HCT116 (cell line): ENCODE measurements at regions not wholly inside any gene's neighbourhood (a gene's known extent, or its start where the extent isn't known, plus 50 kb on each side); places are given as distances from the start of the nearest gene placed in this dataset.

Experiments used
- ATAC-seq: fragments of 200-7000 bp; cut with Tn5 transposase; 2 replicates; pipeline ENCODE4 v1.9.1; 2020; ENCODE audit warnings: mild to moderate bottlenecking, moderate library complexity
- BruUV-seq: library from RNA; stranded (reverse); fragments of 400-500 nt; replicated peaks from 2 replicates; lab custom pipeline; 2021; lab: Mats Ljungman, UMichigan
- CTCF ChIA-PET: fragments of 300-600 bp; sonication (Branson Sonifier 250); formaldehyde crosslinking; loops from one replicate; lab custom pipeline; 2021; ENCODE audit warnings: antibody characterized with exemption; lab: Charles Lee
- POLR2A ChIA-PET: fragments of 300-600, 350-600 bp; sonication (Branson Sonifier 250); formaldehyde crosslinking; loops from one replicate; lab custom pipeline; 2021; ENCODE audit warnings: antibody characterized with exemption; lab: Charles Lee
- RAD21 ChIA-PET, 2 experiments: fragments of 300-600 bp; sonication (Branson Sonifier 250); formaldehyde crosslinking; loops; one replicate each; lab custom pipeline; 2023; ENCODE audit warnings: low total read pairs in 2 of 2; ENCODE audit not compliant: uncharacterized antibody in 2 of 2, unreplicated experiment in 2 of 2, low non-redundant PET in 1 of 2; lab: Charles Lee
- DNase-seq: peaks from one replicate; pipeline ENCODE4 v3.0.0-alpha.2; 2010; ENCODE audit warnings: low read depth, low spot score
- H2AFZ ChIP-seq: fragments of 200-600 bp; shearing (Covaris generic), sonication (generic); 2 replicates; pipeline ENCODE4 v1.6.1; 2017; ENCODE audit warnings: low read depth, mixed run types, mixed read lengths, antibody characterized with exemption, low read length; ENCODE audit not compliant: poor library complexity, severe bottlenecking
- H3K27ac ChIP-seq: 2 replicates; pipeline ENCODE4 v1.5.1; 2012; ENCODE audit warnings: low read depth, low read length
- H3K27me3 ChIP-seq: fragments of 200-600 bp; sonication (generic); 2 replicates; pipeline ENCODE4 v1.6.1; 2016; ENCODE audit warnings: mixed run types, low read length, mixed read lengths; ENCODE audit not compliant: insufficient read depth
- H3K36me3 ChIP-seq, 2 experiments: fragments of 200-500 bp in 1 of 2; fragments of 200-600 bp in 1 of 2; sonication (Bioruptor generic) in 1 of 2; sonication (generic) in 1 of 2; 2 replicates each; pipeline versions ENCODE4 v1.5.1 to v1.6.1; 2014 to 2016; ENCODE audit warnings: low read length in 2 of 2, inconsistent platforms in 1 of 2, mixed read lengths in 1 of 2, mixed run types in 1 of 2; ENCODE audit not compliant: insufficient read depth in 2 of 2, control insufficient read depth in 1 of 2
- H3K4me1 ChIP-seq, 2 experiments: fragments of 200-600 bp in 1 of 2; sonication (generic) in 1 of 2; 2 replicates each; pipeline versions ENCODE4 v1.5.1 to v1.6.1; 2012 to 2017; ENCODE audit warnings: low read length in 2 of 2, inconsistent platforms in 1 of 2, mild to moderate bottlenecking in 1 of 2, mixed read lengths in 1 of 2, mixed run types in 1 of 2, moderate library complexity in 1 of 2; ENCODE audit not compliant: insufficient read depth in 2 of 2, control insufficient read depth in 1 of 2
- H3K4me2 ChIP-seq: fragments of 200-600 bp; sonication (generic); 2 replicates; pipeline ENCODE4 v1.6.1; 2017; ENCODE audit warnings: mixed run types, low read length, mixed read lengths
- H3K4me3 ChIP-seq, 2 experiments: fragments of 200-600 bp in 1 of 2; sonication (generic) in 1 of 2; replicated peaks in 1 of 2; 2 replicates each; pipeline ENCODE4 v1.5.1; 2011 to 2016; ENCODE audit warnings: low read length in 2 of 2, control low read depth in 1 of 2, low read depth in 1 of 2, mild to moderate bottlenecking in 1 of 2, mixed read lengths in 1 of 2, mixed run types in 1 of 2
- H3K79me2 ChIP-seq: fragments of 200-600 bp; sonication (generic); 2 replicates; pipeline ENCODE4 v1.6.1; 2017; ENCODE audit warnings: mild to moderate bottlenecking, mixed run types, low read length, moderate library complexity, mixed read lengths; ENCODE audit not compliant: insufficient read depth
- H3K9ac ChIP-seq: fragments of 200-600 bp; sonication (generic); 2 replicates; pipeline ENCODE4 v1.6.1; 2016; ENCODE audit warnings: low read length, mixed read lengths
- H3K9me2 ChIP-seq: fragments of 200-600 bp; sonication (generic), shearing (Covaris generic); 2 replicates; pipeline ENCODE4 v1.6.1; 2017; ENCODE audit warnings: mixed run types, mild to moderate bottlenecking, moderate library complexity; ENCODE audit not compliant: insufficient read depth
- H3K9me3 ChIP-seq, 2 experiments: fragments of 200-500 bp in 1 of 2; fragments of 200-600 bp in 1 of 2; sonication (Bioruptor generic) in 1 of 2; sonication (generic) in 1 of 2; 2 replicates each; pipeline ENCODE4 v1.6.1; 2014 to 2017; ENCODE audit warnings: low read length in 2 of 2, mixed read lengths in 2 of 2, inconsistent platforms in 1 of 2, low read depth in 1 of 2, mild to moderate bottlenecking in 1 of 2, mixed run types in 1 of 2, moderate library complexity in 1 of 2; ENCODE audit not compliant: control insufficient read depth in 1 of 2, insufficient read depth in 1 of 2
- H4K20me1 ChIP-seq: fragments of 200-600 bp; sonication (generic), shearing (Covaris generic); 2 replicates; pipeline ENCODE4 v1.6.1; 2017; ENCODE audit warnings: mixed run types, mild to moderate bottlenecking, moderate library complexity; ENCODE audit not compliant: insufficient read depth
- CEBPB ChIP-seq: IDR thresholded peaks from 2 replicates; pipeline ENCODE4 v1.6.1; 2012; ENCODE audit warnings: low read depth
- EGR1 ChIP-seq: IDR thresholded peaks from 2 replicates; pipeline ENCODE4 v1.6.1; 2012; ENCODE audit warnings: low read depth
- ELF1 ChIP-seq: IDR thresholded peaks from 2 replicates; pipeline ENCODE4 v1.6.1; 2012; ENCODE audit warnings: low read depth, borderline replicate concordance
- EZH2 ChIP-seq: fragments of 200-600 bp; sonication (generic); IDR thresholded peaks from 2 replicates; pipeline ENCODE4 v1.6.1; 2017; ENCODE audit warnings: antibody characterized with exemption, mixed run types
- EZH2phosphoT487 ChIP-seq: fragments of 200-600 bp; IDR thresholded peaks from 2 replicates; pipeline ENCODE4 v1.6.1; 2018; ENCODE audit warnings: antibody characterized with exemption, borderline replicate concordance
- FOSL1 ChIP-seq: IDR thresholded peaks from 2 replicates; pipeline ENCODE4 v1.6.1; 2012; ENCODE audit warnings: low read depth
- JUND ChIP-seq: IDR thresholded peaks from 2 replicates; pipeline ENCODE4 v1.6.1; 2012
- POLR2A ChIP-seq: IDR thresholded peaks from 2 replicates; pipeline ENCODE4 v1.7.0; 2011; ENCODE audit warnings: borderline replicate concordance; ENCODE audit not compliant: insufficient read depth, insufficient read length; ENCODE audit errors: extremely low read depth
- POLR2AphosphoS5 ChIP-seq: IDR thresholded peaks from 2 replicates; pipeline ENCODE4 v1.6.1; 2011; ENCODE audit warnings: mild to moderate bottlenecking, low read depth, low read length, moderate library complexity
- SIN3A ChIP-seq: IDR thresholded peaks from 2 replicates; pipeline ENCODE4 v1.6.1; 2012; ENCODE audit warnings: low read depth
- SP1 ChIP-seq: IDR thresholded peaks from 2 replicates; pipeline ENCODE4 v1.6.1; 2012; ENCODE audit warnings: low read depth
- TCF7L2 ChIP-seq: IDR thresholded peaks from 2 replicates; pipeline ENCODE4 v1.7.0; 2011; ENCODE audit warnings: borderline replicate concordance, inconsistent platforms; ENCODE audit not compliant: insufficient read depth, insufficient read length; ENCODE audit errors: extremely low read depth
- ZBTB33 ChIP-seq: IDR thresholded peaks from 2 replicates; pipeline ENCODE4 v1.6.1; 2011; ENCODE audit warnings: mild to moderate bottlenecking, low read length, moderate library complexity; ENCODE audit not compliant: insufficient replicate concordance; ENCODE audit errors: extremely low read depth
- ZFX ChIP-seq: fragments of 450-650 bp; IDR thresholded peaks from 2 replicates; pipeline ENCODE4 v1.6.1; 2017
- ZNF274 ChIP-seq: fragments of 200-500 bp; sonication (Bioruptor generic); IDR thresholded peaks from 2 replicates; pipeline ENCODE4 v1.6.1; 2014; ENCODE audit warnings: mild to moderate bottlenecking, low read depth, low read length, inconsistent platforms
- intact Hi-C: fragments of 100-400 bp; cut with micrococcal nuclease; formaldehyde crosslinking; loops from 2 replicates; pipeline ENCODE4 v1.10.0; 2022
- TF ChIP-seq, protein P1 (sequence below): IDR thresholded peaks from 2 replicates; pipeline ENCODE4 v1.6.1; 2012

- Histone ChIP-seq H3K36me3 (no peaks in the 10 kb centered on the region), H3K9me3 (no peaks in the 10 kb centered on the region; a peak in 1 of 4 replicates), H2AFZ (no peak overlapping the region), H3K4me2 (no peak overlapping the region), H4K20me1 (no peaks in the 10 kb centered on the region), H3K9ac (no peak overlapping the region), H3K4me3 (no peak overlapping the region), H3K27me3 (no peaks in the 10 kb centered on the region), H3K9me2 (no peaks in the 10 kb centered on the region), H3K79me2 (no peaks in the 10 kb centered on the region), H3K27ac (no peak overlapping the region), H3K4me1 (no peaks in the 10 kb centered on the region)
- intact Hi-C loops: no loop called here
- no peak for DNase-seq
- ChIA-PET POLR2A (no interaction called here), RAD21 (no interaction called here), CTCF (no interaction called here)
- no TSS peak for BruUV-seq
- ATAC-seq: no peak
- no peak for TF ChIP-seq JUND
- no peak for TF ChIP-seq TCF7L2
- TF ChIP-seq ZBTB33: no peak
- TF ChIP-seq FOSL1: no peak
- no peak for TF ChIP-seq EZH2
- no peak for TF ChIP-seq POLR2A
- no peak for TF ChIP-seq EGR1
- TF ChIP-seq ELF1: no peak
These were observed 1866.9 kb upstream of the PIK3C3 start for GRCh38 chr18:40088130-40088529.

DNA sequence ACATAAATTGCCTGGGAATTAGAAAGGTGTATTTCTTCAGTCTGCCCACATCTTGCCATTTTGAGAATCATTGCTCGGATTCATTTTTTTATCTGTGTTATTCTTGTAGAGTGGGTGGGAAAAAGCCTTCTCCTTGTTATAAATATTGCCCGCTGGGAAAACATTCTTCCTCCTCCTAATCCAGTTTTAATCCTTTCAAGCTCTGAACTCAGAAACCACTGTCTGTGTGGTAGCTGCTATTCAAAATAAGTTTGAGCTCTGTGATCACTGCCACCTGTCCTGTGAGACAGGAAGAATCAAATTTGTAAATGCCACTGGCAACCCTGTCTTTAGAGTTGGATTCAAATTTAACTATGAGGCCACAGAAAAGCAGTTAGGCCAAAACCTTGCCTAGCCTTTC is 1875.2 kb upstream of the PIK3C3 start:
- Histone ChIP-seq H4K20me1 (no peaks in the 10 kb centered on the region), H3K9ac (no peak overlapping the region), H3K4me2 (no peak overlapping the region), H3K9me2 (no peaks in the 10 kb centered on the region), H3K79me2 (no peaks in the 10 kb centered on the region), H3K27me3 (no peaks in the 10 kb centered on the region), H3K36me3 (no peaks in the 10 kb centered on the region), H3K9me3 (peaks cover 0 to 4% of the 10 kb centered on the region in 2 experiments; a peak in 1 of 4 replicates), H3K4me1 (no peaks in the 10 kb centered on the region), H3K27ac (no peak overlapping the region), H3K4me3 (no peak overlapping the region), H2AFZ (no peak overlapping the region)
- ChIA-PET POLR2A (no interaction called here), CTCF (no interaction called here), RAD21 (no interaction called here)
- DNase-seq (no peak), ATAC-seq (no peak)
- intact Hi-C loops: no loop called here
- no TSS peak for BruUV-seq
- TF ChIP-seq ZNF274 (no peak), ZBTB33 (no peak), EZH2phosphoT487 (no peak), CEBPB (no peak), SP1 (no peak), JUND (no peak), SIN3A (no peak), ELF1 (no peak), POLR2AphosphoS5 (no peak), POLR2A (no peak), ZFX (no peak)
- TF ChIP-seq, protein P1, sequence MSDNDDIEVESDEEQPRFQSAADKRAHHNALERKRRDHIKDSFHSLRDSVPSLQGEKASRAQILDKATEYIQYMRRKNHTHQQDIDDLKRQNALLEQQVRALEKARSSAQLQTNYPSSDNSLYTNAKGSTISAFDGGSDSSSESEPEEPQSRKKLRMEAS: no peak
